ENCODE measurements at regions not wholly inside any gene's neighbourhood (a gene's known extent, or its start where the extent isn't known, plus 50 kb on each side); places are given as distances from the start of the nearest gene placed in this dataset.

GRCh38 chr3:132232231-132232792 is 84.9 kb upstream of the ACP3 start:
- DNase-seq (ENCODE audit: low read depth in 4 of 4, low spot score in 2 of 4): no peak

GRCh38 chr3:132236701-132237651 is 80.2 kb upstream of the ACP3 start:
- no peak for DNase-seq (ENCODE audit: low read depth in 4 of 4, low spot score in 2 of 4)

- DNase-seq (ENCODE audit: low read depth in 4 of 4, low spot score in 2 of 4): no peak
Observed at GRCh38 chr3:132237652-132238032, 79.6 kb upstream of the ACP3 start.

- DNase-seq (ENCODE audit: low read depth in 4 of 4, low spot score in 2 of 4): no peak
Observed at GRCh38 chr3:132239587-132239986, 77.6 kb upstream of the ACP3 start.

GRCh38 chr3:132241776-132242514 is 75.3 kb upstream of the ACP3 start:
- DNase-seq (ENCODE audit: low read depth in 4 of 4, low spot score in 2 of 4): no peak

- DNase-seq (ENCODE audit: low read depth in 4 of 4, low spot score in 2 of 4): no peak
Observed at GRCh38 chr3:132242790-132243189, 74.4 kb upstream of the ACP3 start.

- DNase-seq (ENCODE audit: low read depth in 4 of 4, low spot score in 2 of 4): no peak
Observed at GRCh38 chr3:132245552-132246142, 71.6 kb upstream of the ACP3 start.

GRCh38 chr3:132246212-132246611 is 71.0 kb upstream of the ACP3 start:
- DNase-seq (ENCODE audit: low read depth in 4 of 4, low spot score in 2 of 4): no peak

GRCh38 chr3:132247211-132247610 is 70.0 kb upstream of the ACP3 start:
- no peak for DNase-seq (ENCODE audit: low read depth in 4 of 4, low spot score in 2 of 4)

- no peak for DNase-seq (ENCODE audit: low read depth in 4 of 4, low spot score in 2 of 4)
Observed at GRCh38 chr3:132248490-132248889, 68.7 kb upstream of the ACP3 start.

GRCh38 chr3:132253262-132253878 is 63.8 kb upstream of the ACP3 start:
- peak in 3 of 4 donors; percentile 13 to 71 (median 25) for DNase-seq (ENCODE audit: low read depth in 4 of 4, low spot score in 2 of 4)

GRCh38 chr3:132254076-132254755 is 63.0 kb upstream of the ACP3 start:
- DNase-seq (ENCODE audit: low read depth in 4 of 4, low spot score in 2 of 4): no peak

- DNase-seq (ENCODE audit: low read depth in 4 of 4, low spot score in 2 of 4): no peak
Observed at GRCh38 chr3:132255041-132255745, 62.0 kb upstream of the ACP3 start.

- peak in 2 of 4 donors; percentile 21 to 47 for DNase-seq (ENCODE audit: low read depth in 4 of 4, low spot score in 2 of 4)
Observed at GRCh38 chr3:132256989-132257388, 60.2 kb upstream of the ACP3 start.

GRCh38 chr3:132261506-132261905 is 55.7 kb upstream of the ACP3 start:
- DNase-seq (ENCODE audit: low read depth in 4 of 4, low spot score in 2 of 4): no peak

GRCh38 chr3:132262305-132262704 is 54.9 kb upstream of the ACP3 start:
- no peak for DNase-seq (ENCODE audit: low read depth in 4 of 4, low spot score in 2 of 4)

GRCh38 chr3:132262956-132263355 is 54.3 kb upstream of the ACP3 start:
- no peak for DNase-seq (ENCODE audit: low read depth in 4 of 4, low spot score in 2 of 4)

GRCh38 chr3:132265028-132265427 is 52.2 kb upstream of the ACP3 start:
- DNase-seq (ENCODE audit: low read depth in 4 of 4, low spot score in 2 of 4): no peak

- no peak for DNase-seq (ENCODE audit: low read depth in 4 of 4, low spot score in 2 of 4)
Observed at GRCh38 chr3:132265488-132265887, 51.7 kb upstream of the ACP3 start.
